HepG2 (cell line): ENCODE measurements at regions not wholly inside any gene's neighbourhood (a gene's known extent, or its start where the extent isn't known, plus 50 kb on each side); places are given as distances from the start of the nearest gene placed in this dataset.

Experiments
- ATAC-seq: fragments of 200-7000 bp; cut with Tn5 transposase; 3 replicates; pipeline ENCODE4 v1.9.1; 2020; ENCODE audit warnings: mild to moderate bottlenecking, moderate library complexity
- BruUV-seq: library from RNA; stranded (reverse); fragments of 400-500 nt; replicated peaks from 2 replicates; lab custom pipeline; 2021; lab: Mats Ljungman, UMichigan
- CTCF ChIA-PET: fragments of 300-600 bp; formaldehyde crosslinking; extraction: SDS; loops from one replicate; lab custom pipeline; 2021; ENCODE audit warnings: low total read pairs, inconsistent platforms, low intra/inter-chr PET ratio; lab: Yijun Ruan, JAX
- POLR2A ChIA-PET: fragments of 350-600 bp; sonication (Branson Sonifier 250); formaldehyde crosslinking; loops from one replicate; lab custom pipeline; 2020; ENCODE audit warnings: antibody characterized with exemption, inconsistent platforms; lab: Yijun Ruan, JAX
- DNase-seq: peaks from one replicate; pipeline ENCODE4 v3.0.0-alpha.2; 2015; ENCODE audit warnings: low spot score
- FAIRE-seq: peaks from 3 replicates; lab custom pipeline; 2011; peaks lifted over from hg19 to GRCh38; lab: Jason Lieb, UNC
- H2AFZ ChIP-seq: one replicate; pipeline ENCODE4 v1.6.1; 2011; ENCODE audit warnings: low read length, inconsistent platforms
- H3K27ac ChIP-seq: fragments of 300-600 bp; 3 replicates; pipeline ENCODE4 v1.8.0; 2011; ENCODE audit warnings: mixed run types, mild to moderate bottlenecking, mixed read lengths, low read length, inconsistent platforms; ENCODE audit not compliant: insufficient read depth; ENCODE audit errors: extremely low read length
- H3K27me3 ChIP-seq, 2 experiments: fragments of 200-600 bp in 1 of 2; 2 replicates in 1 of 2; 3 replicates in 1 of 2; pipeline versions ENCODE4 v1.6.0 to v1.8.0; 2011; ENCODE audit warnings: low read length in 2 of 2, mild to moderate bottlenecking in 2 of 2, moderate library complexity in 2 of 2, inconsistent platforms in 1 of 2; ENCODE audit not compliant: insufficient read depth in 2 of 2, control insufficient read depth in 1 of 2
- H3K36me3 ChIP-seq, 2 experiments: fragments of 200-600 bp in 1 of 2; replicated peaks in 1 of 2; 2 replicates in 1 of 2; 3 replicates in 1 of 2; pipeline versions ENCODE4 v1.5.1 to v1.8.0; 2011; ENCODE audit warnings: low read length in 2 of 2, inconsistent platforms in 1 of 2; ENCODE audit not compliant: insufficient read depth in 2 of 2, control insufficient read depth in 1 of 2
- H3K4me1 ChIP-seq: 2 replicates; pipeline ENCODE4 v1.5.1; 2012; ENCODE audit warnings: low read length, inconsistent platforms; ENCODE audit not compliant: insufficient read depth
- H3K4me2 ChIP-seq: 2 replicates; pipeline ENCODE4 v1.6.0; 2011; ENCODE audit warnings: low read depth, low read length, inconsistent platforms
- H3K4me3 ChIP-seq, 3 experiments: fragments of 200-600 bp in 1 of 3; sonication (generic), shearing (Covaris generic) in 1 of 3; replicated peaks in 1 of 3; 2 replicates each; pipeline ENCODE4 v1.5.1; 2011 to 2016; ENCODE audit warnings: low read length in 3 of 3, inconsistent platforms in 2 of 3, low read depth in 2 of 3, mild to moderate bottlenecking in 2 of 3, control low read depth in 1 of 3, mixed read lengths in 1 of 3; ENCODE audit not compliant: insufficient read depth in 1 of 3
- H3K79me2 ChIP-seq: one replicate; pipeline ENCODE4 v1.6.1; 2011; ENCODE audit warnings: low read length, inconsistent platforms; ENCODE audit not compliant: insufficient read depth
- H3K9ac ChIP-seq: 2 replicates; pipeline ENCODE4 v1.6.0; 2011; ENCODE audit warnings: mild to moderate bottlenecking, low read depth, low read length, inconsistent platforms; ENCODE audit not compliant: insufficient read depth
- H3K9me3 ChIP-seq: 2 replicates; pipeline ENCODE4 v1.5.1; 2012; ENCODE audit warnings: mild to moderate bottlenecking, low read length
- H4K20me1 ChIP-seq: 2 replicates; pipeline ENCODE4 v1.6.0; 2011; ENCODE audit warnings: inconsistent platforms, mild to moderate bottlenecking, low read length, moderate library complexity; ENCODE audit not compliant: insufficient read depth
- ARNTL ChIP-seq: sonication (generic); formaldehyde crosslinking; IDR thresholded peaks from 2 replicates; pipeline ENCODE4 v1.4.0; 2020; ENCODE audit warnings: mild to moderate bottlenecking, missing genetic modification reagents
- CBX1 ChIP-seq: IDR thresholded peaks from one replicate; pipeline ENCODE4 v1.6.1; 2016; ENCODE audit warnings: antibody characterized with exemption, low read depth
- CENPT ChIP-seq: sonication (generic); formaldehyde crosslinking; IDR thresholded peaks from 2 replicates; pipeline ENCODE4 v1.8.0; 2022; ENCODE audit warnings: low read depth, mild to moderate bottlenecking, moderate library complexity, missing genetic modification reagents
- HNRNPLL ChIP-seq: fragments of 200-400 bp; formaldehyde crosslinking; IDR thresholded peaks from 2 replicates; pipeline ENCODE4 v1.6.1; 2017; ENCODE audit warnings: mild to moderate bottlenecking, low read depth, low read length; ENCODE audit not compliant: poor library complexity, severe bottlenecking
- RARG ChIP-seq: sonication (generic); formaldehyde crosslinking; IDR thresholded peaks from 2 replicates; pipeline ENCODE4 v1.4.0; 2020; ENCODE audit warnings: low read depth, mild to moderate bottlenecking, missing genetic modification reagents
- RBFOX2 ChIP-seq: fragments of 200-400 bp; formaldehyde crosslinking; IDR thresholded peaks from 2 replicates; pipeline ENCODE4 v1.6.1; 2017; ENCODE audit warnings: low read depth, mild to moderate bottlenecking, low read length
- SATB2 ChIP-seq: sonication (generic); formaldehyde crosslinking; IDR thresholded peaks from 2 replicates; pipeline ENCODE4 v1.5.0; 2020; ENCODE audit warnings: missing genetic modification reagents
- SOX13 ChIP-seq, 3 experiments: fragments of 450-650 bp in 1 of 3; sonication (generic) in 1 of 3; formaldehyde crosslinking in 1 of 3; IDR thresholded peaks in 2 of 3; conservative IDR thresholded peaks in 1 of 3; 2 replicates each; pipeline versions ENCODE4 v1.5.0 to v1.6.1; 2016 to 2020; ENCODE audit warnings: antibody characterized with exemption in 1 of 3, mild to moderate bottlenecking in 1 of 3, missing compliant biosample characterization in 1 of 3, missing genetic modification reagents in 1 of 3, moderate library complexity in 1 of 3
- TEAD2 ChIP-seq: sonication (generic); formaldehyde crosslinking; IDR thresholded peaks from 2 replicates; pipeline ENCODE4 v1.9.0; 2021; ENCODE audit warnings: missing genetic modification reagents
- ZNF20 ChIP-seq: sonication (generic); formaldehyde crosslinking; IDR thresholded peaks from 2 replicates; pipeline ENCODE4 v1.4.0; 2020; ENCODE audit warnings: mild to moderate bottlenecking, moderate library complexity, missing genetic modification reagents
- ZNF230 ChIP-seq: sonication (generic); formaldehyde crosslinking; IDR thresholded peaks from 2 replicates; pipeline ENCODE4 v1.4.0; 2020; ENCODE audit warnings: mild to moderate bottlenecking, missing genetic modification reagents
- ZNF558 ChIP-seq: sonication (generic); formaldehyde crosslinking; IDR thresholded peaks from 2 replicates; pipeline ENCODE4 v1.9.0; 2022; ENCODE audit warnings: mild to moderate bottlenecking, missing genetic modification reagents, borderline replicate concordance
- ZNF775 ChIP-seq: sonication (generic); formaldehyde crosslinking; IDR thresholded peaks from 2 replicates; pipeline ENCODE4 v1.4.0; 2020; ENCODE audit warnings: missing genetic modification reagents, mild to moderate bottlenecking, moderate library complexity, borderline replicate concordance
- WGBS: methylation state at CpG from one replicate; pipeline ENCODE4 v1.1.6; 2017; ENCODE audit warnings: low lambda C conversion rate; 5-methylcytosine and 5-hydroxymethylcytosine counted together
- in situ Hi-C: cut with HindIII; loops from 2 replicates; pipeline ENCODE4 v1.10.0; 2017; ENCODE audit warnings: low pct_unique_long_range_greater_than_20kb; ENCODE audit not compliant: extremely low pct_ligation_motif_present
- intact Hi-C: fragments of 100-400 bp; cut with micrococcal nuclease; formaldehyde crosslinking; loops from one replicate; pipeline ENCODE4 v1.10.0; 2022; ENCODE audit not compliant: unreplicated experiment
- TF ChIP-seq, protein P1 (sequence below): sonication (generic); formaldehyde crosslinking; IDR thresholded peaks from 2 replicates; pipeline ENCODE4 v1.9.0; 2021; ENCODE audit warnings: missing genetic modification reagents, borderline replicate concordance
- TF ChIP-seq, protein P2 (sequence below): sonication (generic); formaldehyde crosslinking; IDR thresholded peaks from 2 replicates; pipeline ENCODE4 v1.4.0; 2020; ENCODE audit warnings: missing genetic modification reagents, borderline replicate concordance
- TF ChIP-seq, protein P3 (sequence below): sonication (generic); formaldehyde crosslinking; IDR thresholded peaks from 2 replicates; pipeline ENCODE4 v1.4.0; 2020; ENCODE audit warnings: mild to moderate bottlenecking, missing genetic modification reagents

DNA sequence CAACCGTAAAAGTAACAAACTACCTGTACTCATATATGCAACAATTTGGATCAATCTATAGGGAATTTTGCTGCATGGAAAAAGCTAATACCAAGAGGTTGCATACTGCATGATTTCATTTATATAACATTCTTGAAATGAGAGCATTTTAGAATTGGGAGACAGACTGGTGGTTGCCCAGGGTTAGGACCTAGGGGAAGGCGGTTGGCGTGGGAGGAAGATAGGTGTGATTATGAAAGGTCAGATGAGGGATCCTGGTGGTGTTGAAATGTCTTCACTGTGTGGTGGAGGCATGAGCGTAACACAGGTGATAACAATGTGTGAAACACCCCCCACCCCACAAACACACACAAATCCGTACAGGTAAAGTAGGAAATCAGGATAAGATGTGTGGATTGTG lies 176.6 kb upstream of the ZBED5 start (continued):
- no peak for TF ChIP-seq ZNF775 (CRISPR knock-in tag)
- no peak for TF ChIP-seq SATB2
- TF ChIP-seq ZNF558 (CRISPR knock-in tag): no peak
- TF ChIP-seq SOX13 (IDR thresholded peaks at IDR 0.05): no peak
- no peak for TF ChIP-seq SOX13 (CRISPR knock-in tag; conservative IDR thresholded peaks at IDR 0.05 in 1 of 2, IDR thresholded peaks at IDR 0.05 in 1 of 2)
- no peak for TF ChIP-seq TEAD2 (CRISPR knock-in tag)
- no peak for TF ChIP-seq CENPT (CRISPR knock-in tag)
- TF ChIP-seq CBX1: no peak
- TF ChIP-seq ZNF20 (CRISPR knock-in tag): no peak
- no peak for TF ChIP-seq ARNTL (CRISPR knock-in tag)

DNA sequence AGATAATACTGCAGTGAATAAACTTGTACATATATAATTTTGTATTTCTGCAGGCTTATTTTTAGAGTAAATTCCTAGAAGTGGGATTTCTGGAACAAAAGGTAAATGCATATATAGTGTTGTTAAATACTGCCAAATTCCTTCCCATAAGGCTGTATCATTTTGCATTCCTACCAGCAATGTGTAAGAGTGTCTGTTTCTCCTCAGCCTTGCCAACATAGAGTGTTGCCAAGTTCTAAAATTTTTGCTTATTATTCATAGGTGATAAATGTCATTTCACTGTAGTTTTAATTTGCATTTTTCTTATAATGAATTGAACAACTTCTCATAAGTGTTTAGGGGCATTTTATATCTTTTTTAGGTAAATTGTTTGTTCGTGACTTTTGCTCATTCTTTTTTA lies 174.2 kb upstream of the ZBED5 start:
- ChIA-PET POLR2A (no interaction called here), CTCF (no interaction called here)
- no peaks in the 10 kb centered on the region for H3K79me2 ChIP-seq
- no peak overlapping the region for H2AFZ ChIP-seq
- WGBS: 2% methylated on average over 1 of the region's 1 CpG
- no peak overlapping the region for H3K4me3 ChIP-seq
- FAIRE-seq (no peak), DNase-seq (no peak), ATAC-seq (no peak)
- in situ Hi-C loops (no loop called here), intact Hi-C loops (no loop called here)
- TF ChIP-seq RBFOX2 (no peak), CENPT (CRISPR knock-in tag) (no peak), ZNF230 (CRISPR knock-in tag) (no peak), RARG (CRISPR knock-in tag) (no peak), HNRNPLL (no peak)
- TF ChIP-seq, protein P1, sequence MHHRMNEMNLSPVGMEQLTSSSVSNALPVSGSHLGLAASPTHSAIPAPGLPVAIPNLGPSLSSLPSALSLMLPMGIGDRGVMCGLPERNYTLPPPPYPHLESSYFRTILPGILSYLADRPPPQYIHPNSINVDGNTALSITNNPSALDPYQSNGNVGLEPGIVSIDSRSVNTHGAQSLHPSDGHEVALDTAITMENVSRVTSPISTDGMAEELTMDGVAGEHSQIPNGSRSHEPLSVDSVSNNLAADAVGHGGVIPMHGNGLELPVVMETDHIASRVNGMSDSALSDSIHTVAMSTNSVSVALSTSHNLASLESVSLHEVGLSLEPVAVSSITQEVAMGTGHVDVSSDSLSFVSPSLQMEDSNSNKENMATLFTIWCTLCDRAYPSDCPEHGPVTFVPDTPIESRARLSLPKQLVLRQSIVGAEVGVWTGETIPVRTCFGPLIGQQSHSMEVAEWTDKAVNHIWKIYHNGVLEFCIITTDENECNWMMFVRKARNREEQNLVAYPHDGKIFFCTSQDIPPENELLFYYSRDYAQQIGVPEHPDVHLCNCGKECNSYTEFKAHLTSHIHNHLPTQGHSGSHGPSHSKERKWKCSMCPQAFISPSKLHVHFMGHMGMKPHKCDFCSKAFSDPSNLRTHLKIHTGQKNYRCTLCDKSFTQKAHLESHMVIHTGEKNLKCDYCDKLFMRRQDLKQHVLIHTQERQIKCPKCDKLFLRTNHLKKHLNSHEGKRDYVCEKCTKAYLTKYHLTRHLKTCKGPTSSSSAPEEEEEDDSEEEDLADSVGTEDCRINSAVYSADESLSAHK (CRISPR knock-in tag): no peak
- TF ChIP-seq, protein P2, sequence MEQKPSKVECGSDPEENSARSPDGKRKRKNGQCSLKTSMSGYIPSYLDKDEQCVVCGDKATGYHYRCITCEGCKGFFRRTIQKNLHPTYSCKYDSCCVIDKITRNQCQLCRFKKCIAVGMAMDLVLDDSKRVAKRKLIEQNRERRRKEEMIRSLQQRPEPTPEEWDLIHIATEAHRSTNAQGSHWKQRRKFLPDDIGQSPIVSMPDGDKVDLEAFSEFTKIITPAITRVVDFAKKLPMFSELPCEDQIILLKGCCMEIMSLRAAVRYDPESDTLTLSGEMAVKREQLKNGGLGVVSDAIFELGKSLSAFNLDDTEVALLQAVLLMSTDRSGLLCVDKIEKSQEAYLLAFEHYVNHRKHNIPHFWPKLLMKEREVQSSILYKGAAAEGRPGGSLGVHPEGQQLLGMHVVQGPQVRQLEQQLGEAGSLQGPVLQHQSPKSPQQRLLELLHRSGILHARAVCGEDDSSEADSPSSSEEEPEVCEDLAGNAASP (CRISPR knock-in tag): no peak
- TF ChIP-seq, protein P3, sequence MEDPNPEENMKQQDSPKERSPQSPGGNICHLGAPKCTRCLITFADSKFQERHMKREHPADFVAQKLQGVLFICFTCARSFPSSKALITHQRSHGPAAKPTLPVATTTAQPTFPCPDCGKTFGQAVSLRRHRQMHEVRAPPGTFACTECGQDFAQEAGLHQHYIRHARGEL (CRISPR knock-in tag): no peak
- no TSS peak for BruUV-seq
- peaks cover 0 to 5% of the 10 kb centered on the region in 2 experiments; a peak in 1 of 5 replicates for H3K27me3 ChIP-seq
- no peak overlapping the region for H3K4me2 ChIP-seq
- no peak overlapping the region for H3K27ac ChIP-seq
- H4K20me1 ChIP-seq: no peaks in the 10 kb centered on the region
- no peaks in the 10 kb centered on the region for H3K4me1 ChIP-seq
- no peaks in the 10 kb centered on the region for H3K9me3 ChIP-seq
- H3K36me3 ChIP-seq: no peaks in the 10 kb centered on the region
- H3K9ac ChIP-seq: no peak overlapping the region
